C4-2B (cell line): ENCODE measurements at regions not wholly inside any gene's neighbourhood (a gene's known extent, or its start where the extent isn't known, plus 50 kb on each side); places are given as distances from the start of the nearest gene placed in this dataset.

Source experiments
- CTCF ChIP-seq: fragments of 450-650 bp; conservative IDR thresholded peaks from 2 replicates; pipeline ENCODE4 v1.5.1; 2017; ENCODE audit warnings: mild to moderate bottlenecking
- ZFX ChIP-seq: fragments of 450-650 bp; IDR thresholded peaks from 2 replicates; pipeline ENCODE4 v1.6.1; 2017

- no peak for TF ChIP-seq CTCF
- no peak for TF ChIP-seq ZFX
Observed at GRCh38 chr18:1270081-1270480, 365.4 kb downstream of the ADCYAP1 start.
